Renal cortical epithelial cell (primary cell): ENCODE measurements at regions not wholly inside any gene's neighbourhood (a gene's known extent, or its start where the extent isn't known, plus 50 kb on each side); places are given as distances from the start of the nearest gene placed in this dataset.

ENCODE experiments used
- DNase-seq: peaks from one replicate; pipeline ENCODE4 v3.0.0-alpha.2; 2011; ENCODE audit warnings: low read depth

DNA sequence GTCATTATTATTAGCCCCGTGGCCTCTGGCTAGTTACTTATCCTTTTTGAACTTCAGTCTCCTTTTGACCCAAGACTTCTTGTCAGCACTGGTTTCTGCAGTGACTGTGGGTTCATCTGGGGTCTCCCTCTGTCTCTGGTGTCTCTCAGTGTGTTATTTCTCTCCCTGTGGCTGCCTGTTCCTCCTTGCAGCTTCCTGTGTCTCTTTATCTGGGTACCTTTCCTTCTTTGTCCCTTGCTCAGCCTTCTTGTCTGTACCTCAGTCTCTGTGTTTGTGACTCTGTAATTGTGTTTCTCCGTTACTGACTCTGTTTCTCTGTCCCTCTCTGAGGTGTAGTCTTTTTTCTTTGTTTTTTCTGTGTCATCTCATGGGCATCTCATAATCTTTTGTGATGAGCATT is 102.6 kb upstream of the CDH11 start:
- DNase-seq: no peak

DNA sequence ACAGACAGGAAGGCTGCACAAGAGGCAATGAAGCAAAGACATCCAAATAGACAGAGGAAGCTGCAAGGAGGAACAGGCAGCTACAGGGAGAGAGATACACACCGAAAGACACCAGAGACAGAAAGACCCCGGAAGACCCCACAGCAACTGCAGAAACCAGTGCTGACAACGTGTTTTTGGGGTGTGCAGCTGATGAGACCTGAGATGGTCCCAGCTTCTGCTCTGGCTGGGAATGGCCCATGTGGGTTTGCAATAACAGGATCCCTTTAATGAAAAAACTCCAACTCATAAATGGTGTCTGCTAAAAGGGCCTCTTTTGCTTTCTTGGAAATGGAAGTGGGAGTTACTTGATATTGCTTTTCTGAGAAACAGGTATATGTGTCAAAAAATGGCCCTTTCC is 101.5 kb upstream of the CDH11 start:
- DNase-seq: no peak

DNA sequence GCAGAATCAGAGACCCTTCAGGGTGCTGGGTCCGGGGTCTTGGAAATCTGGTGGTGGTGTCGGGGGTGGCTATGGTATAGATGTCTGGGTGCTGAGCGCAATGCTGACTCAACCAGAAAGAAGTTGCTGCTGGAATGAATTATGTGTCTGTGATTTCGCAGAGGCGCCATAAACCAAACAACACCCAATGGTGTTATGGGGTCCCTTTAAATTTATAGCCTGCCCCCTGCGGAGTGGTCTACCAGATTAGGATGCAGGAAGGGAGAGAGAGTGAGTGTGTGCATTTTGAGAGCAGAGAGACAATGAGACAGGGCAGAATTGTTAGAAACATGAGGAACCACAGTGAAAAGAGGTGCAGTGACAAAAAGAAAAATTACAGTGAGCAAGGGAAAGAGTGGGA is 100.7 kb upstream of the CDH11 start:
- DNase-seq: no peak

DNA sequence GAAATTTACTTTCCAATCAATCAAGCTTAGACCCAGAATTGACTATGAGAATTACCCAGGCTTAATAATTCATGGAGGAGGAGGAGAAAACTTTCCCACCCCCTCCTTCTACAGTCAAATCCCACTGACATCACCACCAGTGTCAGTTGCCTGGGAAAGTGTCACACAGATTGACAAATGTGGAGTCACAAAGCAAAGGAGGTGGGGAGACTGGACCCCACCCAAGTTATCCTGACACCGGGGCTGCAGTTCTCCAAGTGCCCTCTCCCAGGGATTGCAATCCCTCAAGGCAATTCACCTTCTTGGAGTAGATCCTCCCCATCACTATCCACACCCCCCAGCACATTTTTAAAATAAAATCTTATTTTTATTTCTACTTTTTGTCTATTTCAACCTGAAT is 100.2 kb upstream of the CDH11 start:
- no peak for DNase-seq

DNA sequence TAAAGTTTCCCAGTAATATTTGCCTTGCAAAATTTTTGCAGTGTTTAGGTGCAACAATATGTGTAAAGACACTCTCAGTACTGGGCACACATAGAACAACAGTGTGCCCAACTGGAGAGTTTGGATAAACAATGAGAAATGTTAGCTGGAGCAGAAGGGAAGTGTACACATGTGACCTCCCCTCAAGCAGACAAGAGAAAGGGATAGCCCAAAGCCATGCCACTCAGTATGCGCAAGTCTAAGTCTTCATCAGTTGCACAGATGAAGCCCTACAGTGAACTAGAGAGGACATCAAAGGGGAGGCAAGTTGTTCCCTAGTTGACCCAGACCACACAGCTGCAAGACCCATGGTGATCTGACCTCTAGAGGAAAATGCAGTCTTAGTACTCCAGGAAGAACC is 97.9 kb upstream of the CDH11 start:
- DNase-seq: no peak

DNA sequence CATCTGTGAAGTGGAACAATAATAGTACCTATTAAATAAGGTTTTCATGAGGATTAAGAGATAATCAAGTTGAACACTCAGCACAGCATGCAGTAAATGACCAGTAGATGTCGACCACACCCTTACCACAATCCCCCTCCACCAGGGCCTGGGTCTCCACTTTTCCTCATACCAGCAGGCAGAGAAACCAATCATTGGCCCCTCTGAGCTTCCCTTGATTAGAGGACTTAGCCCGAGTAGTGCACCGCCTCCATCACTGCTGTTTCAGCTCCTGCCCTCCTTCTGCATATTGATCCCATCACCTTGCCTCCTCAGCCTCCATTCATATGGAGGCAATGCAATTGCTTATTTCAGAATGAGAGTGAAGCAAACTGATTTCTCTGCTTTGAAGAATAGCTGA is 96.5 kb upstream of the CDH11 start:
- DNase-seq: no peak

DNA sequence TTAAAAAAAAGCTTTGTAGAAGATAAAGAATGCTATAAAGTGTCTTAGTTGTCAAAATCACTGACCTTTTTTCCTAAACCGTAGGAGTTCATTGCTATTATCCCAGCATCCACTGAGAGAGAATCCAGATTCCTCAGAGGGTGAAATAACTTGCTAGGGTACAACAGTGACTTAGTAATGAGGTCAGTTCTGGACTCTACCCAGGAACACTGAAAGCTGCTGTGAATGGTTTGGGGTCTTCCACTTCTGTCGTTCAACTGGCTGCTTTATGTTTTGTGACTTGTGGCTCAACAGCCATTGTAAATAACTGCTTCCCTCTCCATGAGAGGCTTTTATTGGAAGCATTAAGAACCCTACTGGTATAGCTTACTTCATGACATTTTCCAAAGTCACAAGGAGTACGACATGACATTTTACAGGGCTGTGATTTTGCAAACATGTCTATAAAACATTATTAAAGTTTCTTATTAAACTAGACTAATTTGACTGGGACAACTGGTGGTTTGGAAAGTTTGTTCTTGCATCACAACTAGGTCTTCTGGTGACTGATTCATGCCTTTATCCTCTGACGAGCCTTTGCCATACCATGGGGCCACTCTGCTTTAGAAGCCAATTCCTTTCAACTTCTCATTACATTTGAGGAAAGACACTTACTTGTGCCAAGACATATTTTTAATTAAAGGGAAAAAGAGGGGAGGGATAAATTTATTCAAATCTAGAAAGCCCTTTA is 92.2 kb upstream of the CDH11 start:
- no peak for DNase-seq

DNA sequence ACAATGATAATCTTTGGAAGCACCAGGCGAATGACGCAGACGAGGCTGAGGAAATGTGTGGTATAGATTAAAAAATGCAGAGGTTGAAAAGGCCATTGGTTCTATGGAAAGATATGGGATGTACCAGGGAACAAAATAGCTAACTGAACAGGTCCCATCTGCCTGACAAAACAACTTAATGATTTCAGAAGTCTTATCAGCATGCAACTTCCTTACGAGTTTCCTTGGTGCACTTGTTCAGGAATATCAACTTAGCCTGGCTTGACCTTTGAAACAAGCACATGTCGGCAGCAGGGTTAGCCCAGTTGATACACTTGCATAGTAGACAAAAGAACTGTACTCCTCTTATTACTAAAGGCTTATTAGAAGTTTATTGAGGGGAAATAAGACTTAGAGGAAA is 90.9 kb upstream of the CDH11 start:
- no peak for DNase-seq

DNA sequence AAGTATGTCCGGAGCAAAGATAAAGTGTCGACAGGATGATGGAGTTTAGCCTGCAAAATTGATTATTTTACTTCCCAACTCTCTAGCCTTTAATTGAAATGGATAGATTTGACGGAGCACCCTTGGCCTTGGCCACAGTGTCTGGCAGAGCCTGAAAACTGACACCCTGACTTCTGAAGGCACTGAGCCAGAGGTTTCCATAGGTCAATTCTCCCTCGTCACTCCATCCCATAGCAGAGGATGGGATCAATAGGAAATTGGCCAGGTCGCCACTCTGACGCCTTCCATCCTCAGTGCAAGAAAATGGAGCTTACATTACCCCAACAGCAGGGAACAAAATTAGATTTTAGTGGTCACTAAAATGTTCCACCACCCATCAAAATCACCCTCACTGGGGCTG is 90.4 kb upstream of the CDH11 start:
- no peak for DNase-seq

DNA sequence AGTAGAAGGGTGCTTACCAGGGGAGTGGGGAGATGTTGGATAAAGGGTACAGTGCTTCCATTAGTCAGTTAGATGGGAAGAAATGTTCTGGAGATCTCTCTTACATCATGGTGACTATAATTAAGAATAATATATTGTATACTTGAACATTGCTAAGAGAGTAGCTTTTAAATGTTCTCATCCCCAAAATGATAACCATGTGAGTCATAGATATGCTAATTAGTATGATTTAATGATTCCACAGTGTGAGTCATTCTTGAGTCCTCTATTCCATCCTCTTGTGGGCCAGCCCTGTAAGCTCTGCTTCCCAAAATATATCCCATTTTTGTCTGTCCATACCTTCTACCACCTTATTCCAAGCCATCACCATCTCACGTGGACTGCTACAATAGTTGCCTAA is 80.6 kb upstream of the CDH11 start:
- no peak for DNase-seq

DNA sequence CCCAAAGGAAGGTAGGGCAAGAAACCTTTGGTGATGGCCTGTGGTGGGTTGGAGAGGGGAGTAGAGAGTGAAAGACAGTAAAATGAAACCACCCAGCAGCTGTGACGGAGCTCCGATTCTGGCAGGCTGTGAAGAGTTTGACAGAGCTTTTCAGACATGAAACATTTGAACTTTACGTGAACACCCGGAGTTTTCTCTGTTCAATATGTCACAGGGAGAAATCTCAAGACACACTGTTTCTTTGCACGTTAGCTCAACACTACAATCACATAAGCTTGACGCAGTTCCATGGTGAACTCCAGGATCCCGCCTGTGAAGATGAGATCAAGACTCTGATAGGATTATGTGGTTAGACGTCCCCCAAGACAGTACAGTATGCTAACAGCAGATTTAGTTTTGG is 79.6 kb upstream of the CDH11 start:
- no peak for DNase-seq

DNA sequence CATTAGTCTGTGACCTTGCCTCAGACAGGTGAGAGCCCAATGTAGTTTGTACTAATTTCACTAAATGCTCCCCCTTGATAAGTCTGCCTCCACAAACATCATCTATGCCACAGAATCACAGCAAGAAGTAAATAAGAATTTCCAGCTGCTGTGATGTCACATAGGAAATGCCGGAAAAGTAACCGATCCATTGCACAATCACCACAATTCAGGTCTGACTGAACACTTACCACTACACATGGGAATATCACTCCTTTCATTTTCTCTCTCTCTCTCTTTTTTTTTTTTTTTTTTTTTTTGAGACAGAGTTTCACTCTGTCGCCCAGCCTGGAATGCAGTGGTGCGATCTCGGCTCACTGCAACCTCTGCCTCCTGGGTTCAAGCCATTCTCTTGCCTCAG is 79.0 kb upstream of the CDH11 start:
- DNase-seq: no peak

DNA sequence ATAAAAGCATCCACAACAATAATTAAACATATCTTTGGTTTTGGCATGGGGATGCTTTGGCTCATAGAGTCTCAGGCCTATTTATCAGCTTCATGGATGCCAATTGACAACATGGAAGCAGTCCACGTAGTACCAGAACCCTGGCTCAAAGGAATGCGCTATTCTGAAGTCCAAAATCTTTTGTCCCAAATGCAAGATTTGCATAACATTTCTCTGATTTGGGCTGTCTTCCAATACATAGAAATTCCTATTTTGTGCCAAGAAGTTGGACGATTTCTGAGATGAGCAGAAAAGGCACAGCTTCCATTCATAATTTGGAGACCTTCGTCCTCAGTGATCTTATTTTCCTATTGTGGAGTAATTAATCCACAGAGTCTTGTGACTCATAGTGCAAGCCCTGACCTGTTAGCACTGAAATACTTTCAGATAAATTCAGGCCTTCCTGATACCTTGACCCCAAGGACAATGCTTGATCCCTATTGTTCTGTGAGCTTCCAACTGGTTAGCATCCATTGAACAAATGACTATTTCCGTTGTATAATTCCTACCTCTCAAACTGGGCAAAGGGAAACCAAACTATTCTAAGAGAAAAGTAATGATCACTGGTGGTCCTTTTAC is 78.4 kb upstream of the CDH11 start:
- DNase-seq: no peak

DNA sequence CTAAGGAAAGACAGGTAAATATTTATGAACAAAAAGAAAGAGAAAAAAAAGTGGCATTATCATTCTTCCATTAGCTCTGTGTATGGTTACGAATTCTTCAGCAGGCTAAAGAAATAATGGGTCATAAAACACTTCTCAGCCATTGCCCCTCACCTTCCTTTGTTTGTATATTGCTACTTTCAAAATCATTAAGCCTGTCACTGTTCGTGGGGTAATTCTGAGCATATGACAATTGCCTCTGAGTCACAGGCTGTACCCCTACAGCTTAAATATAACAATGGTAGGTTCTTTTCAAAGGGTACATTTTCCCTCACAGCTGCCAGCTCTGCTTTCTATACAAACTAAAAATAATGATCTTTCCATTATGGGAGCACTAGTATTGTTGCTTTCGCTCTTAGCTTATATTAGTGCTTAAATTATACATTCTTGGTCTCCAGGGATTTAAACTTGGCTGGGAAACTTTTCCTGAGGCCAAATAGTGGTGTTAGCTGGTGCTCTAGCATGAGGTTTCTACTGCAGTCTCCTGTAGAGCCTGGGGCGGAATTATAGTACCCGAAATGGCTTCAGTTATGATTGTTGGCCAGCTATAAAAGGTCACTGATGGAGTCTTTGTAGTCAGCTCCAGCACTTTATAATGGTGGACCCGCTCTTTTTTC is 74.7 kb upstream of the CDH11 start:
- DNase-seq: no peak

DNA sequence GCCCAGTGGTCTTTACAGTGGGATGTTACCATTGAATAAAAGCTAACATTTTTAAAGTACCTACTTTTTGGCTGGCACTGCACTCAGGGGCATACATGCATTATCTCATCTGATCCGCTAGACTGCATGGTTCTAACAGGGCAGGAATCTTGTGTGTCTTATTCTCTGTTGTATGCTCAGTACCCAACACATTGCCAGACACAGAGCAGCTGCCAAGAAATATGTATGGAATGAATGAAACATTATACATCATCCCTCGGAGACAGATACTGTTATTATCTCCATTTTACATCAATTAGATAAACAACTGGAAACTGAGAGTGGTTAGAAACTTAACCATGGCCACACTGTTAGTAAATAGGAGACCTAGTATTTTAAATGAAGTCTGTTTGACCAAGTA is 74.1 kb upstream of the CDH11 start:
- DNase-seq: no peak

DNA sequence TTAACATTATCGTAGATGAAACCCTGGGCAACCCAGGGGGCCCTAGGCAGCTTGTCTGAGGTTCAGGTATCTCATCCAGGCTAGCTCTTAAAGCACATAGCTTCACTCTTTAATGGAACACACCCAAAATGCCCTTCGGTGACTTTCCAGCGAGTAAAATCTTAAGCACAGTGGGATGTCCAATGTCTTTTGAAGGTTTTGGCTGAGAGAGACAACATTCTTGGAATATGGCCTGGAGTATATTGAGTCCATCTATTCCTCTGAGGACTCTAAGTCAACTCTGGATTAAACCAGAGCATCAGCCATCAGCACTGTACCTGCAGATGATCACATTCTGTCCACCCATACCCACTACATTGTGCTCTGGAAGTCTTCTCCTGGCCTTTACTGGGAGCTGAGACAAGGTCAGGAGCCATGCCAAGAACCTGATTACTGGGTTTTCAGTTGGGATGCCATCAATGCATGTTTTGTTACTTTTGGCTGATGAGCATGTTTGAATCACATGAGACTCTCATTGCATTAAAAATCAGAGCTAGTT is 63.4 kb upstream of the CDH11 start:
- DNase-seq: no peak

DNA sequence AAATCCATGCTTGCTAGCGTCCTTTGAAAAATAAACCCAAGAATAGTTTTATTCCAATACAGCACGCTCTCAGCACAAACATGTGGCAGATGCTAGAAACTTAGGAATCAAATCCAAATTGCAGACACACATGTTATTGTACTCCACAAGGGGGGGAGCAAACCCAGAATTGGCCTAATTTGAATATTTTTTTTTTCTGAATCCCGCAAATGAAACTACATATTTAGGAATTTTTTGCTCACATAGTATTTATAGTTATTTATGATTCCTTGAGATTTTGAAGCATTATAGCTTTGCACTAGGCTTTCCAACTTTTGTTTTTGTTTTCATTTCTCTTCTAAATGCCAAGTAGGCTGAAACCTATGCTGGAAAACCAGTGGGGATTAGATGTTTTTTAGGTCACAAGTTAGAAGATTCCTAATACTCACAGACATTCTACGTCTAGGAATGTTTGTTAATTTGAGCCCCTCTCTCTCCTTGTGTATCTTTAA is 59.3 kb upstream of the CDH11 start:
- DNase-seq: no peak

DNA sequence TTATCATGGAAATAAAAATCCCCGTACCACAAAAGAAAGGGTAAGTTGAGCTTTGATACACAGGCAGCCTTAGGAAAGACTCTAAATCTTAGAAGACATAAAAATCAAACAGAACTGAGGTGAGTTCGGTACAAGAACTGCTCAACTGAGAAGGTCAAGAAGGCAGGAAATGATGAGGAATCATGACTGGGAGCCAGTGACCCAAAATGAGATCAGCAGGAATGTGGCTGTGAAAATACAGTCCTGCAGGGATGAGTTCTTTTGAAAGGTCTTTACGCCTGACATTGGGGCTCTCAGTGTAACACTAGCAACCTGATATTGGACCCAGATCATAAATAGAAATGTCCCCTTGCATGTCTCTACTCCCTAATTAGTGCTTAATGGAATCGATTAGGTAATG is 56.3 kb upstream of the CDH11 start:
- DNase-seq: no peak

DNA sequence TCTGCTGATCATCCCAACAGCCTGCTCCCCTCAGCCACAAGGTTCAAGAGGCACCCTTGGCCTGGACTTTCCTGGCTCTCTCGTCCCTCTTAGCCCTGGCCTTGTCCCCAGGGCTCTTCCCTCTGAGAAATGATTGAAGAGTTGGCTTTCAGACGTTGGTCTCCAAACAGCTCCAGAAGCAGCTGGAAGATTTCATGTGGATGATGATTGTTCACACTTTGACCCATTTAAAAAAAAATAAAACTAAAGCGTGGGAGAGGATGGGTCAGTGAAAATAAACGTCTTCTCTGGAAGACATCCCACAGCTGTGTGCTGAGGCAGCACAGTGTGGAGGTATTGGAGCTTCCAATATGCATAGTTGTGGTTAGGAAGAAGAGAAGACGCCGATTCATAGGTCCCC is 54.7 kb upstream of the CDH11 start:
- no peak for DNase-seq

DNA sequence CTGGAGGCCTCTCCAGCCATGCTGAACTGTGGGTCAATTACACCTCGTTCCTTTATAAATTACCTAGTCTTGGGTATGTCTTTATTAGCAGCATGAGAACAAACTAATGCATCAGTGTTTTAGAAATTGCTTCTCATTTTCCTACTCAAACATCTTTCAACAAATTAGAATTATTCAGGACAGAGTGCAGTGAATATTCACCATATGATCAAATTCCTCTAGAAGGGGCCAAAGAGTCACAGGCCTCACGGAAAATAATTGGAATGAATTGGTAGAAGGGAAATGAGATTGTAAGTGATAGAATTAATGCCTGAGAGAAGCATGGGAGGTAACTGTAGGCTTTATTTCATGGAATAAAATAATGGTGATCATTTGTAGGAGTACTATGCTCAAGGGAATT is 50.5 kb upstream of the CDH11 start:
- DNase-seq: no peak
